ENCODE measurements at regions not wholly inside any gene's neighbourhood (a gene's known extent, or its start where the extent isn't known, plus 50 kb on each side); places are given as distances from the start of the nearest gene placed in this dataset.

- no peak for TF ChIP-seq POLR2A (IDR thresholded peaks at IDR 0.05; ENCODE audit: low read depth, low read length)
- no peak for TF ChIP-seq POLR2AphosphoS5 (IDR thresholded peaks at IDR 0.05; ENCODE audit: low read depth, low read length)
- no peak for TF ChIP-seq TAF1 (IDR thresholded peaks at IDR 0.05; ENCODE audit: borderline replicate concordance, low read depth, low read length)
Observed at GRCh38 chr1:168970926-168971659, 135.4 kb upstream of the ATP1B1 start.
